IMR-90 (cell line): ENCODE measurements at regions not wholly inside any gene's neighbourhood (a gene's known extent, or its start where the extent isn't known, plus 50 kb on each side); places are given as distances from the start of the nearest gene placed in this dataset.

Source experiments
- CTCF ChIP-seq: conservative IDR thresholded peaks from 2 replicates; pipeline ENCODE4 v1.5.1; 2012; ENCODE audit warnings: mild to moderate bottlenecking, low read depth, low read length, improper control_type of control experiment
- POLR2A ChIP-seq: IDR thresholded peaks from 2 replicates; pipeline ENCODE4 v1.6.1; 2012; ENCODE audit warnings: mild to moderate bottlenecking, low read depth, low read length
- RAD21 ChIP-seq: IDR thresholded peaks from 2 replicates; pipeline ENCODE4 v1.6.1; 2012; ENCODE audit warnings: low read length, improper control_type of control experiment

- TF ChIP-seq POLR2A (no peak), CTCF (no peak), RAD21 (no peak)
Measured at GRCh38 chr14:106115401-106115800, 589.0 kb downstream of the TMEM121 start.
